Transverse colon (tissue), 4 donors: ENCODE measurements at regions not wholly inside any gene's neighbourhood (a gene's known extent, or its start where the extent isn't known, plus 50 kb on each side); places are given as distances from the start of the nearest gene placed in this dataset.

ENCODE experiments used
- DNase-seq: peaks from one replicate; pipeline ENCODE4 v3.0.0-alpha.2; 2019
- H3K27ac ChIP-seq, 4 donors: fragments of 200-600 bp; sonication (generic); 2 replicates each; pipeline ENCODE4 v1.5.1; 2016 to 2018; ENCODE audit warnings: inconsistent platforms in 4 of 4
- H3K27me3 ChIP-seq: fragments of 200-600 bp; sonication (generic); 2 replicates; pipeline ENCODE4 v1.5.1; 2017; ENCODE audit warnings: inconsistent platforms
- H3K36me3 ChIP-seq, 4 donors: fragments of 200-600 bp; sonication (generic); 2 replicates each; pipeline ENCODE4 v1.5.1; 2017 to 2019; ENCODE audit warnings: inconsistent platforms in 4 of 4
- H3K4me1 ChIP-seq, 4 donors: fragments of 200-600 bp; sonication (generic); 2 replicates each; pipeline ENCODE4 v1.5.1; 2017 to 2020; ENCODE audit warnings: inconsistent platforms in 4 of 4
- H3K4me3 ChIP-seq, 4 donors: fragments of 200-600 bp; sonication (generic); 1 replicate in 1 of 4; 2 replicates in 3 of 4; pipeline versions ENCODE4 v1.5.1 to v1.6.1; 2017 to 2019; ENCODE audit warnings: inconsistent platforms in 4 of 4
- H3K9me3 ChIP-seq, 2 donors: fragments of 200-600 bp; sonication (generic); 2 replicates each; pipeline ENCODE4 v1.5.1; 2017 to 2019; ENCODE audit warnings: inconsistent platforms in 2 of 2
- EP300 ChIP-seq: sonication (generic); formaldehyde crosslinking; IDR thresholded peaks from one replicate; pipeline ENCODE4 v1.6.1; 2017; ENCODE audit warnings: antibody characterized with exemption, low read depth
- POLR2A ChIP-seq: fragments of 450-650 bp; IDR thresholded peaks from one replicate; pipeline ENCODE4 v1.6.1; 2016; ENCODE audit warnings: antibody characterized with exemption, mild to moderate bottlenecking, moderate library complexity
- POLR2AphosphoS5 ChIP-seq, 3 donors: sonication (generic); formaldehyde crosslinking; IDR thresholded peaks; one replicate each; pipeline ENCODE4 v1.6.1; 2016; ENCODE audit warnings: antibody characterized with exemption in 3 of 3
- whole genome bisulfite sequencing, 2 donors: methylation state at CpG; one replicate each; pipeline ENCODE4 v1.1.5; 2018; ENCODE audit warnings: low coverage in 1 of 2; 5-methylcytosine and 5-hydroxymethylcytosine counted together
- in situ Hi-C, 4 donors: fragments of 200-750 bp; cut with MboI; loops; one replicate each; pipeline versions ENCODE4 v1.15.0 to v1.15.1; 2017; ENCODE audit warnings: low sequenced_read_pairs in 3 of 4, low pct_ligation_motif_present in 1 of 4, low pct_unique_long_range_greater_than_20kb in 1 of 4
- intact Hi-C: fragments of 100-400 bp; cut with DNase I; formaldehyde crosslinking; loops from one replicate; pipeline ENCODE4 v1.15.1; 2023; ENCODE audit warnings: low total_unique reads
- TF ChIP-seq, protein P1 (sequence below), 5 experiments: fragments of 200-600 bp in 3 of 5; fragments of 450-650 bp in 2 of 5; sonication (generic) in 3 of 5; IDR thresholded peaks; 1 replicate in 2 of 5; 2 replicates in 3 of 5; pipeline ENCODE4 v1.5.1; 2016 to 2017; ENCODE audit warnings: antibody characterized with exemption in 5 of 5, inconsistent platforms in 3 of 5, mild to moderate bottlenecking in 2 of 5, moderate library complexity in 1 of 5

DNA sequence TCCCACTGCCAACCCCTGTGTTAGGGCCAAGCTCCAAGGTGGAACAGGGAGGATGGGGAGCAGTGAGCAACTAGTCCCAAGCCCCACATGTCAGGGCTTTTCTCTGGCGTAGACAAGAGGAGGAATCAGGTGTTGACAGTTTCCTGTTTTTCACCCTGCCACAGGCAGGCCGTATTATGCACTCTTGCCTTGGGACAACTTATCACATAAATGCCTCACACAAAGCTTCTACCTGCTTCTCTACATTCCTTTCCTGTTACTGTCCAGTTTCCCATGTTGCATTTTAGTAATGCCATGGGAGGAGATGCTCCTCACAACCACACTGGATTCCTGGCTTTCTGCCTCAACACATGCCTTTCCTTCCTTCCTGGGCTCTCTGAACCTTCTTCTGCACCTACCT is 381.2 kb upstream of the ATP11B start:
- Histone ChIP-seq H3K9me3 (no peaks in the 10 kb centered on the region), H3K27me3 (no peaks in the 10 kb centered on the region), H3K36me3 (no peaks in the 10 kb centered on the region), H3K27ac (no peak overlapping the region), H3K4me3 (no peak overlapping the region), H3K4me1 (no peaks in the 10 kb centered on the region)
- in situ Hi-C loops: no loop called here
- 73 to 86% methylated on average over 1 to 2 of the region's 2 CpGs for WGBS, 2 donors
- TF ChIP-seq POLR2AphosphoS5 (IDR thresholded peaks at IDR 0.05): no peak
- no peak for TF ChIP-seq POLR2A
- TF ChIP-seq EP300: no peak
- TF ChIP-seq, protein P1, sequence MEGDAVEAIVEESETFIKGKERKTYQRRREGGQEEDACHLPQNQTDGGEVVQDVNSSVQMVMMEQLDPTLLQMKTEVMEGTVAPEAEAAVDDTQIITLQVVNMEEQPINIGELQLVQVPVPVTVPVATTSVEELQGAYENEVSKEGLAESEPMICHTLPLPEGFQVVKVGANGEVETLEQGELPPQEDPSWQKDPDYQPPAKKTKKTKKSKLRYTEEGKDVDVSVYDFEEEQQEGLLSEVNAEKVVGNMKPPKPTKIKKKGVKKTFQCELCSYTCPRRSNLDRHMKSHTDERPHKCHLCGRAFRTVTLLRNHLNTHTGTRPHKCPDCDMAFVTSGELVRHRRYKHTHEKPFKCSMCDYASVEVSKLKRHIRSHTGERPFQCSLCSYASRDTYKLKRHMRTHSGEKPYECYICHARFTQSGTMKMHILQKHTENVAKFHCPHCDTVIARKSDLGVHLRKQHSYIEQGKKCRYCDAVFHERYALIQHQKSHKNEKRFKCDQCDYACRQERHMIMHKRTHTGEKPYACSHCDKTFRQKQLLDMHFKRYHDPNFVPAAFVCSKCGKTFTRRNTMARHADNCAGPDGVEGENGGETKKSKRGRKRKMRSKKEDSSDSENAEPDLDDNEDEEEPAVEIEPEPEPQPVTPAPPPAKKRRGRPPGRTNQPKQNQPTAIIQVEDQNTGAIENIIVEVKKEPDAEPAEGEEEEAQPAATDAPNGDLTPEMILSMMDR (IDR thresholded peaks at IDR 0.05): no peak
- intact Hi-C loops: no loop called here
- DNase-seq: no peak

DNA sequence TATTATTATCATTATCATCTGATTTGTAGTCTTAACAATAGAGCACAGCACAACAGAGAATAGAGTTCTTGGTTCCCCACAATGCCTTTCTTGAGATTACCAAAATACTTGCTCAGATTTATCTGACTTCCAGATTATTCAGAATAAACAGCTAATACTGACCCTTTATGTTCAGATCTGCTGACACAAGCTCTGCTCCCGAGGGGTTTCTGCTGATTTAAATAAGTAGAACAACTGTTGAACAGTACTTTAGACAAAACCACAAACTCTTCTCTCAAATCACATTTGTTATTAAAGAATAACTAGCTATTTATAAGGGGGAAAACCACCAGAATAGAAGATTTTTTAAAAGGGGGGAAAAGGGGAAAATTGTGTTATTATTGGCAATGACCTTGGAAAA is 380.2 kb upstream of the ATP11B start:
- Histone ChIP-seq H3K9me3 (no peaks in the 10 kb centered on the region), H3K36me3 (no peaks in the 10 kb centered on the region), H3K4me1 (no peaks in the 10 kb centered on the region), H3K27ac (no peak overlapping the region), H3K27me3 (no peaks in the 10 kb centered on the region), H3K4me3 (no peak overlapping the region)
- intact Hi-C loops: no loop called here
- TF ChIP-seq POLR2A (no peak), POLR2AphosphoS5 (IDR thresholded peaks at IDR 0.05) (no peak), EP300 (no peak)
- TF ChIP-seq, protein P1 (IDR thresholded peaks at IDR 0.05): no peak
- in situ Hi-C loops: no loop called here
- 69 to 100% methylated on average over 1 of the region's 1 CpG for WGBS, 2 donors
- DNase-seq: no peak

DNA sequence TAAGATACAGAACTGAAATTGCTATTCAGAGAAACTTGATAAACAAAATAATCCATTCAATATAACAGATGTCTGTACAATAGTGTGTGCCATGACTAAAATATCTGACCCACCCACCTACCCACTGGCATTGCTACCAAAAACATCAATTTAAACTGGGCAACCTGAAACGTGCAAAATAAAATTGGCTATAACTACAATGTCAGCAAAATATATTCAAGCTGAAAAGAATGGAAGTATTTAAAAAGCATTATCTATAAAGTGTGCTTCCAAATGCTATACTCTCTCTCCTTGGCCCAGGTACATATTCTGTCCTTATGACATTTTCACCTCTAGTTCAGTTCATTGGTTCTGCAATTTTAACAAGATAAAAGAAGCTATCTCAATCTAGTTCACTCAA is 379.6 kb upstream of the ATP11B start:
- Histone ChIP-seq H3K36me3 (no peaks in the 10 kb centered on the region), H3K27me3 (no peaks in the 10 kb centered on the region), H3K4me3 (no peak overlapping the region), H3K4me1 (no peaks in the 10 kb centered on the region), H3K27ac (no peak overlapping the region), H3K9me3 (no peaks in the 10 kb centered on the region)
- 37 to 43% methylated on average over 1 of the region's 1 CpG for WGBS, 2 donors
- intact Hi-C loops: no loop called here
- in situ Hi-C loops: no loop called here
- TF ChIP-seq POLR2A: no peak
- no peak for TF ChIP-seq EP300
- TF ChIP-seq POLR2AphosphoS5 (IDR thresholded peaks at IDR 0.05): no peak
- TF ChIP-seq, protein P1 (IDR thresholded peaks at IDR 0.05): no peak
- no peak for DNase-seq

DNA sequence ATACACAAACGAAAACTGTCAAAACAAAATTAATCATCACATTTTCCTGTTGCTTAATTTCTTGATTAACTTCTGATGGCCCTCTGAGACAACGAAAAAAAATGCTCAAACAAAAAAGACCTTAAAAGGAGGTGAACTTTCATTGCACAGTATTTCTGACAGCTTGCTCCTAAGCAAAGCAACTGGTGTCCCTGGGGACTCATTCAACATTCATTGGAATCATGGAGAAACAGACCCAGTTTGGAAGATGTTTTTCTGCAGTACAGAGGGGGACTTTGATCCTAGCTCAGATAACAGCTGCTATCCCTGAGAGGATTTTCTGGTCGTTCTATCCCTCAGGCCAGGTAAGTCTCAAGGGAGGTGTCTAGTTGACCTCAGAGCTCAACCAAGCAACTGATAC is 378.7 kb upstream of the ATP11B start:
- Histone ChIP-seq H3K4me1 (no peaks in the 10 kb centered on the region), H3K27me3 (no peaks in the 10 kb centered on the region), H3K9me3 (no peaks in the 10 kb centered on the region), H3K36me3 (no peaks in the 10 kb centered on the region), H3K27ac (no peak overlapping the region), H3K4me3 (no peak overlapping the region)
- DNase-seq: no peak
- WGBS, 2 donors: 29 to 61% methylated on average over 2 to 3 of the region's 3 CpGs
- in situ Hi-C loops (no loop called here), intact Hi-C loops (no loop called here)
- TF ChIP-seq, protein P1 (IDR thresholded peaks at IDR 0.05): no peak
- TF ChIP-seq POLR2AphosphoS5 (IDR thresholded peaks at IDR 0.05) (no peak), EP300 (no peak), POLR2A (no peak)
